IMR-90 (cell line): ENCODE measurements at regions not wholly inside any gene's neighbourhood (a gene's known extent, or its start where the extent isn't known, plus 50 kb on each side); places are given as distances from the start of the nearest gene placed in this dataset.

ENCODE experiments used
- ATAC-seq: fragments of 200-7000 bp; cut with Tn5 transposase; 2 replicates; pipeline ENCODE4 v1.9.1; 2020; ENCODE audit warnings: low read depth, mild to moderate bottlenecking, moderate library complexity
- BruUV-seq: library from RNA; stranded (reverse); fragments of 400-500 nt; replicated peaks from 2 replicates; lab custom pipeline; 2021; lab: Mats Ljungman, UMichigan
- CTCF ChIA-PET: fragments of 300-600 bp; formaldehyde crosslinking; extraction: SDS; loops from one replicate; lab custom pipeline; 2021; ENCODE audit warnings: antibody characterized with exemption; lab: Yijun Ruan, JAX
- POLR2A ChIA-PET: fragments of 300-600 bp; sonication (Branson Sonifier 250); formaldehyde crosslinking; loops from one replicate; lab custom pipeline; 2022; ENCODE audit warnings: antibody characterized with exemption; ENCODE audit not compliant: unreplicated experiment; lab: Charles Lee
- DNase-seq: peaks from one replicate; pipeline ENCODE4 v3.0.0; 2013
- H2AFZ ChIP-seq: replicated peaks from 2 replicates; pipeline ENCODE3; 2013; ENCODE audit warnings: low read length, mild to moderate bottlenecking; ENCODE audit not compliant: poor library complexity
- H2AK5ac ChIP-seq: 2 replicates; pipeline ENCODE4 v1.6.1; 2013; ENCODE audit warnings: low read depth, low read length, inconsistent platforms
- H2AK9ac ChIP-seq: replicated peaks from 2 replicates; pipeline ENCODE3; 2013; ENCODE audit warnings: mild to moderate bottlenecking, low read depth, low read length, moderate library complexity; ENCODE audit not compliant: poor library complexity
- H2BK120ac ChIP-seq: 2 replicates; pipeline ENCODE4 v1.6.1; 2013; ENCODE audit warnings: low read depth, low read length, inconsistent platforms
- H2BK15ac ChIP-seq: 3 replicates; pipeline ENCODE4 v1.6.1; 2013; ENCODE audit warnings: low read depth, low read length, inconsistent platforms
- H2BK20ac ChIP-seq: 2 replicates; pipeline ENCODE4 v1.6.1; 2013; ENCODE audit warnings: low read depth, mild to moderate bottlenecking, inconsistent platforms, low read length, moderate library complexity
- H2BK5ac ChIP-seq: 2 replicates; pipeline ENCODE4 v1.6.1; 2013; ENCODE audit warnings: mild to moderate bottlenecking, low read depth, low read length, inconsistent platforms; ENCODE audit not compliant: poor library complexity, severe bottlenecking
- H3K14ac ChIP-seq: replicated peaks from 2 replicates; pipeline ENCODE4 v1.6.1; 2013; ENCODE audit warnings: low read depth, low read length, inconsistent platforms
- H3K18ac ChIP-seq: 2 replicates; pipeline ENCODE4 v1.6.1; 2013; ENCODE audit warnings: low read depth, low read length, control low read depth
- H3K23ac ChIP-seq: 2 replicates; pipeline ENCODE4 v1.6.1; 2013; ENCODE audit warnings: low read depth, low read length, inconsistent platforms
- H3K27ac ChIP-seq: 2 replicates; pipeline ENCODE4 v1.5.1; 2013; ENCODE audit warnings: mild to moderate bottlenecking, control low read depth, low read length; ENCODE audit not compliant: insufficient read depth
- H3K27me3 ChIP-seq: 2 replicates; pipeline ENCODE4 v1.6.1; 2013; ENCODE audit warnings: low read length; ENCODE audit not compliant: control insufficient read depth, insufficient read depth
- H3K36me3 ChIP-seq: 2 replicates; pipeline ENCODE4 v1.6.1; 2013; ENCODE audit warnings: low read length, mixed read lengths; ENCODE audit not compliant: control insufficient read depth, insufficient read depth
- H3K4ac ChIP-seq: 2 replicates; pipeline ENCODE4 v1.6.1; 2013; ENCODE audit warnings: low read depth, low read length, inconsistent platforms
- H3K4me1 ChIP-seq: 2 replicates; pipeline ENCODE4 v1.6.1; 2013; ENCODE audit warnings: low read length, mixed read lengths; ENCODE audit not compliant: control insufficient read depth, insufficient read depth
- H3K4me2 ChIP-seq: 2 replicates; pipeline ENCODE4 v1.6.1; 2013; ENCODE audit warnings: low read depth, mild to moderate bottlenecking, control low read depth, low read length, moderate library complexity
- H3K4me3 ChIP-seq: 2 replicates; pipeline ENCODE4 v1.5.1; 2013; ENCODE audit warnings: low read depth, mild to moderate bottlenecking, control low read depth, low read length, moderate library complexity; ENCODE audit not compliant: insufficient read depth
- H3K56ac ChIP-seq: 2 replicates; pipeline ENCODE4 v1.6.1; 2013; ENCODE audit warnings: low read length, inconsistent platforms; ENCODE audit not compliant: insufficient read depth; ENCODE audit errors: extremely low read depth
- H3K79me1 ChIP-seq, 2 experiments: 2 replicates each; pipeline ENCODE4 v1.6.1; 2013; ENCODE audit warnings: low read length in 2 of 2, inconsistent platforms in 1 of 2, low read depth in 1 of 2
- H3K9ac ChIP-seq: 2 replicates; pipeline ENCODE4 v1.6.1; 2013; ENCODE audit warnings: low read depth, low read length, control low read depth
- H3K9me1 ChIP-seq: 2 replicates; pipeline ENCODE4 v1.6.1; 2013; ENCODE audit warnings: low read length, inconsistent platforms; ENCODE audit not compliant: insufficient read depth
- H3K9me3 ChIP-seq: 2 replicates; pipeline ENCODE4 v1.6.1; 2013; ENCODE audit warnings: low read length; ENCODE audit not compliant: control insufficient read depth, insufficient read depth
- H4K20me1 ChIP-seq: 2 replicates; pipeline ENCODE4 v1.6.1; 2013; ENCODE audit warnings: low read length, inconsistent platforms; ENCODE audit not compliant: insufficient read depth
- H4K5ac ChIP-seq: 2 replicates; pipeline ENCODE4 v1.6.1; 2013; ENCODE audit warnings: mild to moderate bottlenecking, low read depth, low read length, control low read depth
- H4K8ac ChIP-seq, 2 experiments: 2 replicates each; pipeline ENCODE4 v1.6.1; 2013; ENCODE audit warnings: low read depth in 2 of 2, low read length in 2 of 2, control low read depth in 1 of 2, inconsistent platforms in 1 of 2
- H4K91ac ChIP-seq: 2 replicates; pipeline ENCODE4 v1.6.1; 2013; ENCODE audit warnings: low read depth, low read length, inconsistent platforms; ENCODE audit not compliant: insufficient read depth
- BHLHE40 ChIP-seq: fragments of 150-350 bp; IDR thresholded peaks from 2 replicates; pipeline ENCODE4 v1.6.1; 2016; ENCODE audit warnings: mild to moderate bottlenecking, low read depth, low read length
- CEBPB ChIP-seq: IDR thresholded peaks from 2 replicates; pipeline ENCODE4 v1.6.1; 2012; ENCODE audit warnings: low read depth, low read length, improper control_type of control experiment
- CHD1 ChIP-seq: IDR thresholded peaks from 2 replicates; pipeline ENCODE4 v1.6.1; 2012; ENCODE audit warnings: low read depth, low read length, improper control_type of control experiment
- CTCF ChIP-seq: conservative IDR thresholded peaks from 2 replicates; pipeline ENCODE4 v1.5.1; 2012; ENCODE audit warnings: mild to moderate bottlenecking, low read depth, low read length, improper control_type of control experiment
- ELK1 ChIP-seq: fragments of 150-350 bp; IDR thresholded peaks from 2 replicates; pipeline ENCODE4 v1.6.1; 2016; ENCODE audit warnings: low read depth, mild to moderate bottlenecking, low read length, moderate library complexity, borderline replicate concordance
- FOS ChIP-seq: fragments of 150-350 bp; IDR thresholded peaks from 2 replicates; pipeline ENCODE4 v1.6.1; 2016; ENCODE audit warnings: low read depth, low read length
- MAFK ChIP-seq: IDR thresholded peaks from 2 replicates; pipeline ENCODE4 v1.6.1; 2012; ENCODE audit warnings: low read depth, low read length, improper control_type of control experiment
- MAZ ChIP-seq: IDR thresholded peaks from 2 replicates; pipeline ENCODE4 v1.6.1; 2012; ENCODE audit warnings: low read depth, mild to moderate bottlenecking, low read length, improper control_type of control experiment, moderate library complexity, borderline replicate concordance
- MXI1 ChIP-seq: IDR thresholded peaks from 2 replicates; pipeline ENCODE4 v1.6.1; 2012; ENCODE audit warnings: low read depth, mild to moderate bottlenecking, low read length, moderate library complexity, borderline replicate concordance
- NFE2L2 ChIP-seq: fragments of 150-350 bp; IDR thresholded peaks from 2 replicates; pipeline ENCODE4 v1.6.1; 2016; ENCODE audit warnings: low read depth, mild to moderate bottlenecking, low read length
- POLR2A ChIP-seq: IDR thresholded peaks from 2 replicates; pipeline ENCODE4 v1.6.1; 2012; ENCODE audit warnings: mild to moderate bottlenecking, low read depth, low read length
- RAD21 ChIP-seq: IDR thresholded peaks from 2 replicates; pipeline ENCODE4 v1.6.1; 2012; ENCODE audit warnings: low read length, improper control_type of control experiment
- RCOR1 ChIP-seq: IDR thresholded peaks from 2 replicates; pipeline ENCODE4 v1.6.1; 2012; ENCODE audit warnings: mild to moderate bottlenecking, low read length, improper control_type of control experiment; ENCODE audit not compliant: insufficient replicate concordance
- RFX5 ChIP-seq: IDR thresholded peaks from 2 replicates; pipeline ENCODE4 v1.8.0; 2012; ENCODE audit warnings: low read depth, mild to moderate bottlenecking, low read length, moderate library complexity
- SMC3 ChIP-seq: fragments of 150-350 bp; IDR thresholded peaks from 2 replicates; pipeline ENCODE4 v1.6.1; 2016; ENCODE audit warnings: low read depth, mild to moderate bottlenecking, antibody characterized with exemption, low read length, moderate library complexity
- USF2 ChIP-seq: fragments of 150-350 bp; IDR thresholded peaks from 2 replicates; pipeline ENCODE4 v1.6.1; 2017; ENCODE audit warnings: mild to moderate bottlenecking, antibody characterized with exemption, low read length, low read depth
- WGBS, 2 experiments: methylation state at CpG; one replicate each; pipeline versions ENCODE4 v1.1.5 to v1.1.7; 2013; ENCODE audit warnings: missing lambda C conversion rate in 2 of 2; ENCODE audit not compliant: insufficient read length in 1 of 2; ENCODE audit errors: extremely low coverage in 2 of 2; 5-methylcytosine and 5-hydroxymethylcytosine counted together
- dilution Hi-C: fragments of 300-500 bp; cut with HindIII; formaldehyde crosslinking; loops from one replicate; pipeline ENCODE4 v1.14.3; 2018; ENCODE audit warnings: low sequenced_read_pairs; ENCODE audit not compliant: unreplicated experiment
- in situ Hi-C: fragments of 300-500 bp; cut with MboI; formaldehyde crosslinking; loops from 3 replicates; pipeline ENCODE4 v1.14.3; 2019; ENCODE audit warnings: low sequenced_read_pairs, inconsistent platforms, mixed read lengths
- intact Hi-C: fragments of 100-400 bp; cut with micrococcal nuclease; formaldehyde crosslinking; loops from 2 replicates; pipeline ENCODE4 v1.10.0; 2022

- no peak overlapping the region for H3K14ac ChIP-seq
- H3K4me2 ChIP-seq = no peak overlapping the region
- no peak overlapping the region for H4K5ac ChIP-seq
- ChIA-PET POLR2A (no interaction called here), CTCF (no interaction called here)
- no TSS peak for BruUV-seq
- no peak overlapping the region for H3K23ac ChIP-seq
- in situ Hi-C loops (no loop called here), dilution Hi-C loops (no loop called here), intact Hi-C loops (no loop called here)
- no peak for DNase-seq
- H4K91ac ChIP-seq = no peak overlapping the region
- H3K36me3 ChIP-seq = no peaks in the 10 kb centered on the region
- no peaks in the 10 kb centered on the region for H3K9me1 ChIP-seq
- no peak overlapping the region for H2BK120ac ChIP-seq
- no peaks in the 10 kb centered on the region for H3K27me3 ChIP-seq
- H3K4me1 ChIP-seq = no peaks in the 10 kb centered on the region
- H4K20me1 ChIP-seq = no peaks in the 10 kb centered on the region
- H3K9me3 ChIP-seq = no peaks in the 10 kb centered on the region
- ATAC-seq = no peak
- no peak overlapping the region for H3K4me3 ChIP-seq
- no peak overlapping the region for H3K18ac ChIP-seq
- no peak overlapping the region for H2BK15ac ChIP-seq
- no peak overlapping the region for H2AK5ac ChIP-seq
- no peak overlapping the region for H2AK9ac ChIP-seq
- H2BK20ac ChIP-seq = no peak overlapping the region
- no peak overlapping the region for H3K4ac ChIP-seq
- no peak overlapping the region for H4K8ac ChIP-seq
- no peaks in the 10 kb centered on the region for H3K79me1 ChIP-seq
- TF ChIP-seq MXI1 = no peak
- no peak for TF ChIP-seq USF2
- TF ChIP-seq MAZ = no peak
- TF ChIP-seq NFE2L2 = no peak
- no peak for TF ChIP-seq MAFK
- TF ChIP-seq FOS = no peak
- no peak for TF ChIP-seq ELK1
- no peak for TF ChIP-seq CHD1
- no peak for TF ChIP-seq RAD21
- no peak for TF ChIP-seq POLR2A
- TF ChIP-seq BHLHE40 = no peak
- TF ChIP-seq RCOR1 = no peak
- TF ChIP-seq CEBPB = no peak
- TF ChIP-seq SMC3 = no peak
- no peak for TF ChIP-seq RFX5
- no peak for TF ChIP-seq CTCF
- H2BK5ac ChIP-seq = no peak overlapping the region
- 100% methylated on average over 2 of the region's 3 CpGs; no CpG with 5 or more reads in 1 of the 2 experiments for WGBS, 2 experiments
- no peak overlapping the region for H2AFZ ChIP-seq
- no peak overlapping the region for H3K9ac ChIP-seq
- H3K56ac ChIP-seq = no peak overlapping the region
- no peak overlapping the region for H3K27ac ChIP-seq
These were observed 347.6 kb upstream of the MPDZ start for GRCh38 chr9:13627071-13627470.
